ENCODE measurements at regions not wholly inside any gene's neighbourhood (a gene's known extent, or its start where the extent isn't known, plus 50 kb on each side); places are given as distances from the start of the nearest gene placed in this dataset.

GRCh38 chr4:58360354-58361133 lies 1250.4 kb upstream of the IGFBP7 start:
- no peak for TF ChIP-seq CTCF (IDR thresholded peaks at IDR 0.05; ENCODE audit: low read length)
- TF ChIP-seq EZH2 (IDR thresholded peaks at IDR 0.05; ENCODE audit: borderline replicate concordance, low read length), result no peak

Measured in OCI-LY1 (cell line).